Naive thymus-derived CD4-positive, alpha-beta T cell (primary cell): ENCODE measurements at regions not wholly inside any gene's neighbourhood (a gene's known extent, or its start where the extent isn't known, plus 50 kb on each side); places are given as distances from the start of the nearest gene placed in this dataset.
"Not testable (repeated sequence)": the region's sequence is repeated elsewhere in the genome, so short reads cannot be mapped to it uniquely, and the experiment has no call there.

Experiments used
- ATAC-seq: fragments of 150-1000 bp; cut with Tn5 transposase; 2 replicates; pipeline ENCODE4 v1.10.0; 2021; ENCODE audit warnings: mild to moderate bottlenecking, moderate library complexity
- CTCF ChIA-PET: fragments of 350-600 bp; sonication (Branson Sonifier 250); formaldehyde crosslinking; loops from one replicate; lab custom pipeline; 2021; ENCODE audit warnings: antibody characterized with exemption; lab: Charles Lee
- POLR2A ChIA-PET: fragments of 350-600 bp; sonication (Branson Sonifier 250); formaldehyde crosslinking; loops from one replicate; lab custom pipeline; 2021; ENCODE audit warnings: antibody characterized with exemption, inconsistent platforms; lab: Charles Lee
- DNase-seq, 9 donors: peaks; one replicate each; pipeline versions ENCODE4 v3.0.0 to v3.0.0-alpha.2; 2020 to 2022; ENCODE audit warnings: mixed read lengths in 1 of 9
- H3K27ac ChIP-seq: one replicate; pipeline ENCODE4 v1.7.0; 2013; ENCODE audit warnings: mild to moderate bottlenecking, low read depth, low read length, moderate library complexity
- H3K27me3 ChIP-seq, 2 donors: one replicate each; pipeline ENCODE4 v1.7.0; 2013; ENCODE audit warnings: low read length in 2 of 2, mild to moderate bottlenecking in 2 of 2, moderate library complexity in 2 of 2; ENCODE audit not compliant: control insufficient read depth in 2 of 2, insufficient read depth in 2 of 2
- H3K36me3 ChIP-seq, 3 experiments: 1 replicate in 2 of 3; 2 replicates in 1 of 3; pipeline ENCODE4 v1.7.0; 2013; ENCODE audit warnings: low read length in 3 of 3, mild to moderate bottlenecking in 3 of 3, moderate library complexity in 1 of 3; ENCODE audit not compliant: insufficient read depth in 3 of 3, control insufficient read depth in 2 of 3
- H3K4me1 ChIP-seq, 2 donors: one replicate each; pipeline ENCODE4 v1.7.0; 2013; ENCODE audit warnings: low read length in 2 of 2, mild to moderate bottlenecking in 2 of 2, moderate library complexity in 1 of 2; ENCODE audit not compliant: control insufficient read depth in 2 of 2, insufficient read depth in 2 of 2
- H3K4me3 ChIP-seq: 2 replicates; pipeline ENCODE4 v1.7.0; 2013; ENCODE audit warnings: mild to moderate bottlenecking, low read length
- H3K9me3 ChIP-seq, 3 experiments: 1 replicate in 2 of 3; 2 replicates in 1 of 3; pipeline ENCODE4 v1.7.0; 2013; ENCODE audit warnings: low read length in 3 of 3; ENCODE audit not compliant: control insufficient read depth in 2 of 3
- H3K27ac Mint-ChIP-seq, 9 donors: one replicate each; pipeline ENCODE4 v1.8.0; 2020 to 2022; ENCODE audit warnings: mixed read lengths in 9 of 9, mild to moderate bottlenecking in 8 of 9, moderate library complexity in 5 of 9, inconsistent platforms in 2 of 9
- H3K27me3 Mint-ChIP-seq, 5 donors: one replicate each; pipeline ENCODE4 v1.8.0; 2021 to 2022; ENCODE audit warnings: mixed read lengths in 5 of 5, mild to moderate bottlenecking in 1 of 5
- H3K36me3 Mint-ChIP-seq, 5 donors: one replicate each; pipeline ENCODE4 v1.8.0; 2020 to 2022; ENCODE audit warnings: mixed read lengths in 5 of 5, mild to moderate bottlenecking in 3 of 5, inconsistent platforms in 1 of 5
- H3K4me1 Mint-ChIP-seq, 7 donors: one replicate each; pipeline ENCODE4 v1.8.0; 2020 to 2022; ENCODE audit warnings: mixed read lengths in 7 of 7, mild to moderate bottlenecking in 3 of 7, inconsistent platforms in 1 of 7
- H3K4me3 Mint-ChIP-seq, 10 donors: one replicate each; pipeline ENCODE4 v1.8.0; 2020 to 2022; ENCODE audit warnings: mild to moderate bottlenecking in 10 of 10, mixed read lengths in 10 of 10, moderate library complexity in 6 of 10, inconsistent platforms in 2 of 10
- H3K9me3 Mint-ChIP-seq, 11 donors: one replicate each; pipeline ENCODE4 v1.8.0; 2020 to 2022; ENCODE audit warnings: mixed read lengths in 11 of 11, mild to moderate bottlenecking in 4 of 11, inconsistent platforms in 1 of 11, moderate library complexity in 1 of 11
- intact Hi-C, 2 donors: fragments of 100-400 bp; cut with micrococcal nuclease; formaldehyde crosslinking; loops; one replicate each; pipeline ENCODE4 v1.15.1; 2023

DNA sequence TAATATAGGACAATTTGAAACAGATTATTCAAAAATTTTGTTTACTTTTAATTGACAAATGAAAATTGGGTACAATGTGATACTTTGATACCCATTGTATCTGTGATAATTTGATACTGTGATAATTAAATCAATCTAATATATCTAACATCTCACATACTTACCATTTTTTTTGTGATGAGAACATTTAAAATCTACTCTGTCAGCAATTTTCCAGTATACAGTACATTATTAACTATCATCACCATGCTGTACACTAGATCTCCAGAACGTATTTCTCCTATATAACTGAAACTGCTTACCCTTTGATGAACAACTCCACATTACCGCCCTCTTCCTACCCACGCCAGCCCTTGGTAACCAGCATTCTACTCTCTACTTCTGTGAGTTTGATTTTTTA lies 139.7 kb upstream of the TFPI start:
- Histone ChIP-seq H3K27ac (no peak overlapping the region), H3K36me3 (no peaks in the 10 kb centered on the region), H3K4me3 (no peak overlapping the region), H3K27me3 (no peaks in the 10 kb centered on the region), H3K9me3 (no peaks in the 10 kb centered on the region), H3K4me1 (no peaks in the 10 kb centered on the region)
- Mint-ChIP-seq H3K27me3 (peaks cover 0 to 3% (median 0%) of the 10 kb centered on the region in 5 donors), H3K36me3 (no peaks in the 10 kb centered on the region), H3K4me1 (no peaks in the 10 kb centered on the region), H3K27ac (no peak overlapping the region), H3K4me3 (no peak overlapping the region), H3K9me3 (peaks cover 0 to 6% (median 0%) of the 10 kb centered on the region in 11 donors)
- POLR2A ChIA-PET: no interaction called here
- ATAC-seq (no peak), DNase-seq (no peak)
- CTCF ChIA-PET: no interaction called here
- intact Hi-C loops: no loop called here

DNA sequence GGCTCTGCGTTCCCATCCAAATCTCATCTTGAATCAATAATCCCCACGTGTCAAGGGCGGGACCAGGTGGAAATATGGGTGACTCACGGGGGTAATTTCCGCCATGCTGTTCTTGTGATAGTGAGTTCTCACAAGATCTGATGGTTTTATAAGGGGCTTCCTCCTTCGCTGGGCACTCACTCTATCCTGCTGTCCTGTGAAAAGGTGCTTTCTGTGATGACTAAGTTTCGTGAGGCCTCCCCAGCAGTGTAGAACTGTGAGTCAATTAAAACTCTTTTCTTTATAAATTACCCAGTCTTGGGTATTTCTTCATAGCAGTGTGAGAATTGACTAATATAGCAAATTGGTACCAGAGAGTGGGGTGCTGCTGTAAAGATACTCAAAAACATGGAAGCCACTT lies 142.4 kb upstream of the TFPI start:
- H3K4me1 ChIP-seq, H3K27me3 Mint-ChIP-seq, DNase-seq, intact Hi-C loops, POLR2A ChIA-PET, H3K27ac ChIP-seq, ATAC-seq, H3K27ac Mint-ChIP-seq, H3K4me1 Mint-ChIP-seq, H3K9me3 ChIP-seq, H3K27me3 ChIP-seq, H3K9me3 Mint-ChIP-seq, H3K4me3 Mint-ChIP-seq, H3K36me3 ChIP-seq, CTCF ChIA-PET, H3K36me3 Mint-ChIP-seq, H3K4me3 ChIP-seq: not testable (repeated sequence)

DNA sequence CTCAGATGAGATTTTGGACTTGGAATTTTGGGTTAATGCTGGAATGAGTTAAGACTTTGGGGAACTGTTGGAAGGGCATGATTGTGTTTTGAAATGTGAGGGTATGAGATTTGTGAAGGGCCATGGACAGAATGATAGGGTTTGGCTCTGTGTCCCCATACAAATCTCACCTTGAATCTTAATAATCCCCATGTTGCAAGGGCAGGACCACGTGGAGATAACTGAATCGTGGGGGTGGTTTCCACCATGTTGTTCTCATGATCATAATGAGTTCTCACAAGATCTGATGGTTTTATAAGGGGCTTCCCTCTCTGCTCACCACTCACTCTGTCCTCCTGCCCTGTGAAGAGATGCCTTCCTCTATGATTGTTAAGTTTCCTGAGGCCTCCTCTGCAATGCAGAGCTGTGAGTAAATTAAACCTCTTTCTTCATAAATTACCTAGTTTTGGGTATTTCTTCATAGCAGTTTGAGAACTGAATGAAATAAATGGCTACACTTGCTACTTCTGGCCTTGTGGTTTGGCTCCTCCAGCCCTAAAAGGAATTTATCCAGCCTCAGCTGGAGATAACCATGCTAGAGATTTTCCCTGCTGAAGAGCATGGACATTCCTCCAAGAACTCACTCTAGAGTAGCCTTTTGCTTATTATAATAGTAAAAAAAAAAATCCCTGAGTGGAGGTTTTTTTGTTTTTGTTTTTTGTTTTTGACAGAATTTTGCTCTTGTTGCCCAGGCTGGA lies 144.3 kb upstream of the TFPI start:
- H3K27ac Mint-ChIP-seq: no peak overlapping the region
- Histone ChIP-seq H3K4me3 (no peak overlapping the region), H3K27ac (no peak overlapping the region), H3K4me1 (no peaks in the 10 kb centered on the region), H3K36me3 (no peaks in the 10 kb centered on the region), H3K27me3 (no peaks in the 10 kb centered on the region), H3K9me3 (no peaks in the 10 kb centered on the region)
- intact Hi-C loops: no loop called here
- CTCF ChIA-PET: no interaction called here
- no peaks in the 10 kb centered on the region for H3K36me3 Mint-ChIP-seq
- no peak for DNase-seq
- POLR2A ChIA-PET: no interaction called here
- no peak overlapping the region for H3K4me3 Mint-ChIP-seq
- peaks cover 0 to 4% (median 0%) of the 10 kb centered on the region in 11 donors for H3K9me3 Mint-ChIP-seq
- H3K27me3 Mint-ChIP-seq: peaks cover 0 to 3% (median 0%) of the 10 kb centered on the region in 5 donors
- H3K4me1 Mint-ChIP-seq: no peaks in the 10 kb centered on the region
- ATAC-seq: no peak

DNA sequence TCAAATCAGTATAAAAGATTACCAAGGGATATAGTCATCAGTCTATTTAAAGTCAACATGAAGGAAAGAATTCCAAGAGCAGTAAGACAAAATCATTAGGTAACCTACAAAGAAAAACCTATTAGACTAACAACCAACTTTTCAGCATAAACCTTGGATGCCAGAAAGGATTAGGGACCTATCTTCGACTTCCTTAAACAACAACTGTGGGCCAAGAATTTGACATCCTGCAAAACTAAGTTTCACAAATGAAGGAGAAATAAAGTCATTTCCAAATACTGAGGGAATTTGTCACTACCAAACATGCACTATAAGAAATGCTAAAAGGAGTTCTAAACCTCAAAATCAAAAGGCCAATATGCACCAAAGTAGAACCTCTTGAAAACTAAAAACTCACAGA lies 147.9 kb upstream of the TFPI start:
- Histone ChIP-seq H3K4me3 (no peak overlapping the region), H3K27ac (no peak overlapping the region), H3K36me3 (no peaks in the 10 kb centered on the region), H3K4me1 (no peaks in the 10 kb centered on the region), H3K27me3 (no peaks in the 10 kb centered on the region), H3K9me3 (no peaks in the 10 kb centered on the region)
- DNase-seq (no peak), ATAC-seq (no peak)
- H3K9me3 Mint-ChIP-seq: peaks cover 0 to 6% (median 0%) of the 10 kb centered on the region in 11 donors
- H3K27ac Mint-ChIP-seq: no peak overlapping the region
- no peaks in the 10 kb centered on the region for H3K36me3 Mint-ChIP-seq
- no peaks in the 10 kb centered on the region for H3K4me1 Mint-ChIP-seq
- POLR2A ChIA-PET: no interaction called here
- H3K27me3 Mint-ChIP-seq: no peaks in the 10 kb centered on the region
- CTCF ChIA-PET: no interaction called here
- intact Hi-C loops: no loop called here
- H3K4me3 Mint-ChIP-seq: no peak overlapping the region

DNA sequence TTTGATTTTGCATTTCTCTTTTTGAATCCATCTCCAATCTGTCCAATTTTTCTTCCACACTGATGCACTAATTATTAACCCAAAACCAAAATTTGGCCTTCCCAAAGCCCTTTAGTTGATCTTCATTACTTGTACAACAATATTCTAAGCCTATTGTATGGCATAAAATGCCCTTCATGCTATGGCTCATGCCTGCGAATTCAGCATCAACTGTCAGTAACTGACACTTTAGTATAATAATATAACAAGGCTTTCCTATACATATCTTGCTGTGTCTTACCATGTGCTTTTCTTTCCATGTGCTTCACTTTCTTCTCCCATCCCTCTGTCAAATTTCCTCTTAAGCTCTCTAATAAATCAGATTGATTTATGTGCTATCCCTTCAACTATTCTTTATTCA lies 154.0 kb upstream of the TFPI start:
- ATAC-seq: no peak
- no peaks in the 10 kb centered on the region for H3K36me3 Mint-ChIP-seq
- H3K27ac Mint-ChIP-seq: no peak overlapping the region
- H3K9me3 Mint-ChIP-seq: peaks cover 0 to 6% (median 0%) of the 10 kb centered on the region in 11 donors
- intact Hi-C loops: no loop called here
- DNase-seq: no peak
- H3K4me3 ChIP-seq: no peak overlapping the region
- H3K27me3 Mint-ChIP-seq: peaks cover 0 to 2% (median 0%) of the 10 kb centered on the region in 5 donors
- ChIA-PET CTCF (no interaction called here), POLR2A (no interaction called here)
- no peaks in the 10 kb centered on the region for H3K4me1 Mint-ChIP-seq
- H3K4me1 ChIP-seq: no peaks in the 10 kb centered on the region
- no peaks in the 10 kb centered on the region for H3K36me3 ChIP-seq
- H3K9me3 ChIP-seq: no peaks in the 10 kb centered on the region
- no peak overlapping the region for H3K27ac ChIP-seq
- H3K4me3 Mint-ChIP-seq: no peak overlapping the region
- H3K27me3 ChIP-seq: no peaks in the 10 kb centered on the region

DNA sequence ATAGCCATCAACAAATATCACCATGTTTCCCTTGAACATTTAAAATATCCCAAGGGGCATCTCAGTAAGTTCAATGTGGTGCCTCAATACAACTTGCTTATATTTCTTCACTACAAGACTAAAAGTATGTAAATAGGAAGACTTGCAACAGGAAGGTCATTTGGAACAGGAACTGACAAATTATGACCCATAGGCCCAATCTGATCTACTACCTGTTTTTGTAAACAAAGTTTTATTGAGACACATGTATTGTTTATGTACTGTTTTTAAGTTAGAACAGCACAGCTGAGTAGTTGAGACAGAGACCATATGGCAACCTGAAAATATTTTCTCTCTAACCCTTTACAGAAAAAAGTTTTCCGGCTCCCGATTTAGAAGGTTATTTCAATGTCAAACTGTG lies 154.8 kb upstream of the TFPI start:
- H3K4me3 Mint-ChIP-seq: no peak overlapping the region
- Histone ChIP-seq H3K27me3 (no peaks in the 10 kb centered on the region), H3K4me1 (no peaks in the 10 kb centered on the region), H3K36me3 (no peaks in the 10 kb centered on the region), H3K4me3 (no peak overlapping the region), H3K27ac (no peak overlapping the region), H3K9me3 (no peaks in the 10 kb centered on the region)
- intact Hi-C loops: no loop called here
- peaks cover 0 to 2% (median 0%) of the 10 kb centered on the region in 5 donors for H3K27me3 Mint-ChIP-seq
- H3K27ac Mint-ChIP-seq: no peak overlapping the region
- no peak for DNase-seq
- no peak for ATAC-seq
- ChIA-PET POLR2A (no interaction called here), CTCF (no interaction called here)
- H3K36me3 Mint-ChIP-seq: no peaks in the 10 kb centered on the region
- H3K4me1 Mint-ChIP-seq: no peaks in the 10 kb centered on the region
- H3K9me3 Mint-ChIP-seq: peaks cover 0 to 5% (median 0%) of the 10 kb centered on the region in 11 donors

DNA sequence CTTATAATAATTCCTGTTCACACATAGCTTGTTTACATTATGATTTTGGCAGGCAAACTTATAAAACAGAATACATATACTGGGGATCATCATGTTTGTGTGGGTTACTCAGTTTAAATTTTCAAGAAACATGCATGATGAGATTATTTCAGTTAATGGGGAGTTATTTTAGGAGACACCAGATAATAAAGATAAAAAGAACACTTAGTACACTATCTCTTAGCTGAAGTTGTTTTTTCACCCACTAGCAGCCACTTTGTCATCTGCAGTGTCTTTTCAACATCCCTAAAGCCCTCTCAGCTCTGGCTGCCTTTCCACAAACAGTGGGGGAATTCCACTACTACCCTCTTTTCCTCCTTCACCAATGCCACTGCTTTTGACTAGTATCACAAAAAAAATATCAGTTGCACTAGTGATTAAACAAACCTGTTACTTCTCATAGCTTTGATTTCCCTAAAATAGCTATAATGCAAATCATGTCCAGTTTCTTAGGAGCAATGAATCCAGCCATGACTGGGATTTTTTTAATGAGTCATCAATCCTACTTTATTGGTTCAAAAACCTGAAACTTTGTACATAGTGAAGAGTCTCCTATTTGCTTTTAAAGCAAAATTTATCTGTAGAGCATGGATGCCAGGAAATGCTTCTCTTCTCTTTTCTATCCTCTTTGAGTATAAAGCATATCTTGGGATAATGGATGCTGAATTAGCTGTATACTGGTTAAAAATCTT lies 156.7 kb upstream of the TFPI start:
- H3K27me3 ChIP-seq: no peaks in the 10 kb centered on the region
- no peaks in the 10 kb centered on the region for H3K36me3 ChIP-seq
- H3K4me3 Mint-ChIP-seq: no peak overlapping the region
- H3K27me3 Mint-ChIP-seq: peaks cover 0 to 2% (median 0%) of the 10 kb centered on the region in 5 donors
- intact Hi-C loops: no loop called here
- no peak overlapping the region for H3K27ac ChIP-seq
- CTCF ChIA-PET: no interaction called here
- H3K27ac Mint-ChIP-seq: no peak overlapping the region
- no peaks in the 10 kb centered on the region for H3K4me1 Mint-ChIP-seq
- no peak for ATAC-seq
- no peak overlapping the region for H3K4me3 ChIP-seq
- H3K4me1 ChIP-seq: no peaks in the 10 kb centered on the region
- H3K9me3 Mint-ChIP-seq: peaks cover 0 to 6% (median 0%) of the 10 kb centered on the region in 11 donors
- no peaks in the 10 kb centered on the region for H3K36me3 Mint-ChIP-seq
- POLR2A ChIA-PET: no interaction called here
- no peak for DNase-seq
- H3K9me3 ChIP-seq: no peaks in the 10 kb centered on the region
